Mesendoderm (in vitro differentiated cells): ENCODE measurements at regions not wholly inside any gene's neighbourhood (a gene's known extent, or its start where the extent isn't known, plus 50 kb on each side); places are given as distances from the start of the nearest gene placed in this dataset.

ENCODE experiments used
- DNase-seq: peaks from one replicate; pipeline ENCODE4 v3.0.0; 2013
- H2AK5ac ChIP-seq: 2 replicates; pipeline ENCODE4 v1.6.1; 2013; ENCODE audit warnings: low read length, inconsistent platforms
- H2BK120ac ChIP-seq: 2 replicates; pipeline ENCODE4 v1.6.1; 2013; ENCODE audit warnings: low read depth, mild to moderate bottlenecking, low read length, moderate library complexity, mixed read lengths
- H2BK15ac ChIP-seq: replicated peaks from 2 replicates; pipeline ENCODE4 v1.6.1; 2013; ENCODE audit warnings: low read depth, mild to moderate bottlenecking, moderate library complexity
- H2BK5ac ChIP-seq: 2 replicates; pipeline ENCODE4 v1.6.1; 2013; ENCODE audit warnings: low read length, inconsistent platforms
- H3K18ac ChIP-seq: 2 replicates; pipeline ENCODE4 v1.6.1; 2013; ENCODE audit warnings: mild to moderate bottlenecking, low read length, mixed read lengths
- H3K23ac ChIP-seq: one replicate; pipeline ENCODE4 v1.6.1; 2013; ENCODE audit warnings: low read length
- H3K27ac ChIP-seq: 2 replicates; pipeline ENCODE4 v1.5.1; 2013; ENCODE audit warnings: low read depth, mild to moderate bottlenecking, inconsistent platforms, low read length, moderate library complexity
- H3K27me3 ChIP-seq: 2 replicates; pipeline ENCODE4 v1.6.1; 2013; ENCODE audit warnings: low read length, control low read depth, mild to moderate bottlenecking, inconsistent platforms; ENCODE audit not compliant: insufficient read depth, poor library complexity
- H3K36me3 ChIP-seq: 2 replicates; pipeline ENCODE4 v1.6.1; 2013; ENCODE audit warnings: low read length, inconsistent platforms; ENCODE audit not compliant: control insufficient read depth, insufficient read depth
- H3K4ac ChIP-seq: one replicate; pipeline ENCODE4 v1.6.1; 2013; ENCODE audit warnings: low read depth, mild to moderate bottlenecking, low read length, moderate library complexity
- H3K4me1 ChIP-seq: 2 replicates; pipeline ENCODE4 v1.6.1; 2013; ENCODE audit warnings: low read depth, low read length, inconsistent platforms; ENCODE audit not compliant: control insufficient read depth
- H3K4me2 ChIP-seq: 2 replicates; pipeline ENCODE4 v1.6.1; 2013; ENCODE audit warnings: low read length
- H3K4me3 ChIP-seq: 2 replicates; pipeline ENCODE4 v1.5.1; 2013; ENCODE audit warnings: mild to moderate bottlenecking, low read length
- H3K56ac ChIP-seq: one replicate; pipeline ENCODE4 v1.6.1; 2013; ENCODE audit warnings: low read length
- H3K79me1 ChIP-seq: 2 replicates; pipeline ENCODE4 v1.6.1; 2013; ENCODE audit warnings: low read length, inconsistent platforms
- H3K79me2 ChIP-seq: 2 replicates; pipeline ENCODE4 v1.6.1; 2013; ENCODE audit warnings: mild to moderate bottlenecking, low read length; ENCODE audit not compliant: control insufficient read depth, insufficient read depth
- H3K9ac ChIP-seq: 2 replicates; pipeline ENCODE4 v1.6.1; 2013; ENCODE audit warnings: low read length, inconsistent platforms
- H4K5ac ChIP-seq: one replicate; pipeline ENCODE4 v1.6.1; 2013; ENCODE audit warnings: low read length
- H4K8ac ChIP-seq: one replicate; pipeline ENCODE4 v1.6.1; 2013; ENCODE audit warnings: low read depth, mild to moderate bottlenecking, control low read depth, low read length, moderate library complexity
- WGBS: extraction: QIAGEN DNeasy Blood & Tissue Kit; methylation state at CpG from one replicate; pipeline ENCODE4 v1.1.7; 2013; ENCODE audit warnings: low lambda C conversion rate, missing lambda C conversion rate; ENCODE audit not compliant: insufficient coverage; ENCODE audit errors: extremely low coverage; 5-methylcytosine and 5-hydroxymethylcytosine counted together

DNA sequence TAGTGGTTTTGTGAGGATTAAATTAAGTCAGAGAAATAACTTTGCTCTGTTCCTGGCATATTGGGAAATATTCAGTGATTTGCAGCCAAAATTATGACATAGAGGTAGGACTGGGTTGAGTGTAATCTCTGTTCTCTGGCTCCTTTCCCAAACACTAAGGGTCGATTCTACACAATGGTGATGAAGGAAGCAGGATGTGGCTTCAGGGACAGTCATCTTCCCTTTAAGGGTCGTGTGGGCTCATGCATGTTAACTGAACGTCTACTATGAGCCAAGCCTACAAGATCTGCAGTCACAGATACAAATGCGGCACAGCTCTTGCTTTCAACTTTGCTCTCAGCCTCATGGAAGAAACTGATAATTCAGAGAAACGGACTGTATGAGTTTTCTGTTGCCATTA lies 381.6 kb downstream of the VRK1 start:
- no peak for DNase-seq
- Histone ChIP-seq H3K4me1 (no peaks in the 10 kb centered on the region), H3K56ac (no peak overlapping the region), H3K18ac (no peak overlapping the region), H3K23ac (no peak overlapping the region), H3K27ac (no peak overlapping the region), H2BK15ac (no peak overlapping the region), H3K9ac (no peak overlapping the region), H4K5ac (no peak overlapping the region), H2AK5ac (no peak overlapping the region), H2BK5ac (no peak overlapping the region), H3K4ac (no peak overlapping the region), H3K4me2 (no peak overlapping the region), H2BK120ac (no peak overlapping the region), H4K8ac (no peak overlapping the region), H3K79me1 (no peaks in the 10 kb centered on the region), H3K36me3 (no peaks in the 10 kb centered on the region), H3K27me3 (no peaks in the 10 kb centered on the region), H3K4me3 (no peak overlapping the region), H3K79me2 (no peaks in the 10 kb centered on the region)
- WGBS: no CpG with 5 or more reads among the region's 5 CpGs

DNA sequence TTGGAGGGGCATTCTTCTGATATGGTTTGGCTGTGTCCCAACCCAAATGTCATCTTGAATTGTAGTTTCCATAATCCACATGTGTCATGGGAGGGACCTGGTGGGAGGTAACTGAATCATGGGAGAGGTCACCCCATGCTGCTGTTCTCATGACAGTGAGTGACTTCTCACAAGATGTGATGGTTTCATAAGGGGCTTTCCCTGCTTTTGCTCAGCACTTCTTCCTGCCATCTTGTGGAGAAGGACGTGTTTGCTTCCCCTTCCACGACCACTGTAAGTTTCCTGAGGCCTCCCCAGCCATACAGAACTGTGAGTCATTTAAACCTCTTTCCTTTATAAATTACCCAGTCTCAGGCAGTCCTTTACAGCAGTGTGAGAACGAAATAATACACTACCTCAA lies 382.4 kb downstream of the VRK1 start:
- Histone ChIP-seq H3K4me3 (no peak overlapping the region), H3K18ac (no peak overlapping the region), H3K27ac (no peak overlapping the region), H3K27me3 (no peaks in the 10 kb centered on the region), H2BK120ac (no peak overlapping the region), H3K56ac (no peak overlapping the region), H3K36me3 (no peaks in the 10 kb centered on the region), H3K23ac (no peak overlapping the region), H4K5ac (no peak overlapping the region), H2BK15ac (no peak overlapping the region), H3K4me1 (no peaks in the 10 kb centered on the region), H2BK5ac (no peak overlapping the region), H4K8ac (no peak overlapping the region), H3K79me1 (no peaks in the 10 kb centered on the region), H3K4me2 (no peak overlapping the region), H3K79me2 (no peaks in the 10 kb centered on the region), H3K9ac (no peak overlapping the region), H2AK5ac (no peak overlapping the region), H3K4ac (no peak overlapping the region)
- WGBS: no CpG with 5 or more reads among the region's 3 CpGs
- DNase-seq: peak; percentile 11

DNA sequence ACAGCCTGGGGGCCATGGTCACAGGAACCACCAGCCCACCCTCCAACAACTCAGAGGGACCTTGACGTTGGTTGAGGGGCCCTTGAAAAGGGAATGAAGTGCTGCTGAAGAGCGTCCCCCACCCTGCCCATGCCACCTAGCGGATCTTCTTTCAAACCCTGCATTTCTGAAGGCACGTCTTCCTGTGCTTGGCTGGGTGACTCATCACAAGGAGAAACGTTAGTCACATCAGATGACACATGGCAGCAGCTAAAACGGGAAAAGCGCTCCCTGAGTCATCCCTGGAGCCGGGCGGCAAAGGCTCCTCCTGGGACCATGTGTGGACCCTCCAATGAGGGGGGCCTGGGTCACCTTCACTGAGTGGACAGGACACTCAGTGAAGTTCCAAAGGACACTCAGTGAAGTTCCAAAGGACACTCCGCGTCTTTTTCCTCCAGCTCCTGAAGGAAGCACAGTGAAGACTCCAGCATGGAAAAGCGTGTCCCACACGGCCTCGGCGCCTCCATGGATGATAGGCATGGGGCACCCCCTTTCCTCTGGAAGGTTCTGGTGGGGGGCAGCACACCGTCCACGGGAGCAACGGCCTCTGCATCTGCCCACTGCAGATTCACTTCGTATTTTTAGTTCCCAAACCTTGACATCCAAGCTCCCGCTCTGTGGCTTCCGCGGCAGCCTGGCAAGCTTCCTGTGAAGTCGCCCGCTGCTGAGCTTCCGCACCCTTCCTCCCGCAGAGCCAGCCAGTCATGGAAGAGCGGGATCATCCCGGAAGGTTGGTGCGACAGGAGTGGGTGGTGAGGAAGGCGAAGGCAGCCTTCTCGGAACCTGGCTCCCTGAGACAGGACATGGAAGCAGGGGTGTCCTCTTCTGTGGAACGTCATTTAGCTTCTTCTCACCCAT lies 383.4 kb downstream of the VRK1 start:
- Histone ChIP-seq H2AK5ac (no peak overlapping the region), H3K4me1 (no peaks in the 10 kb centered on the region), H3K9ac (no peak overlapping the region), H2BK15ac (no peak overlapping the region), H4K8ac (no peak overlapping the region), H3K79me2 (no peaks in the 10 kb centered on the region), H3K27me3 (no peaks in the 10 kb centered on the region), H3K23ac (no peak overlapping the region), H3K4me2 (no peak overlapping the region), H3K79me1 (no peaks in the 10 kb centered on the region), H3K36me3 (no peaks in the 10 kb centered on the region), H3K18ac (no peak overlapping the region), H3K27ac (no peak overlapping the region), H3K4ac (no peak overlapping the region), H4K5ac (no peak overlapping the region), H3K4me3 (no peak overlapping the region), H2BK120ac (no peak overlapping the region), H3K56ac (no peak overlapping the region), H2BK5ac (no peak overlapping the region)
- WGBS: no CpG with 5 or more reads among the region's 32 CpGs
- peak; percentile 62 for DNase-seq

DNA sequence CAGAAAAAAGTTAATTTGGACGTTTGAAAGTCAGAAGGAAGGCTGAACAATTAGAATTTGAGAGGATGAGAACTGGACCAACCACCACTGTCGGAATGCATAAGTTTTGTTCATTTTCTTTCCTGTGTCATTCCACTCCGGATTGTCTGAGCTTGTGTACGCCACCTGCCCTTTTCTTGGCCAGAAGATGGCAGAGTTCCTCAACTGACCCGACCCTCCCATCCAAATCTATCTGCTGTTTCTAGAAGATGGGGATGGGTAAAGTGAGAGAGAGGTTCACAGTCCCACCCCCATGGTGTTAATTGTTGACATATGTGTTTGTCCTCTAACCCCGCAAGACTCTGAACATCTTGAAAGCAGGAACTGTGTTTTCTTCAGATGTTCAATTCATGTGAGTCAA lies 388.0 kb downstream of the VRK1 start:
- no CpG with 5 or more reads among the region's 6 CpGs for WGBS
- Histone ChIP-seq H3K4ac (no peak overlapping the region), H3K36me3 (no peaks in the 10 kb centered on the region), H3K79me1 (no peaks in the 10 kb centered on the region), H3K23ac (no peak overlapping the region), H3K79me2 (no peaks in the 10 kb centered on the region), H4K8ac (no peak overlapping the region), H3K18ac (no peak overlapping the region), H2AK5ac (no peak overlapping the region), H3K4me1 (no peaks in the 10 kb centered on the region), H2BK15ac (no peak overlapping the region), H3K4me3 (no peak overlapping the region), H3K27me3 (no peaks in the 10 kb centered on the region), H2BK120ac (no peak overlapping the region), H3K56ac (no peak overlapping the region), H3K9ac (no peak overlapping the region), H2BK5ac (no peak overlapping the region), H3K27ac (no peak overlapping the region), H4K5ac (no peak overlapping the region), H3K4me2 (no peak overlapping the region)
- peak; percentile 46 for DNase-seq

DNA sequence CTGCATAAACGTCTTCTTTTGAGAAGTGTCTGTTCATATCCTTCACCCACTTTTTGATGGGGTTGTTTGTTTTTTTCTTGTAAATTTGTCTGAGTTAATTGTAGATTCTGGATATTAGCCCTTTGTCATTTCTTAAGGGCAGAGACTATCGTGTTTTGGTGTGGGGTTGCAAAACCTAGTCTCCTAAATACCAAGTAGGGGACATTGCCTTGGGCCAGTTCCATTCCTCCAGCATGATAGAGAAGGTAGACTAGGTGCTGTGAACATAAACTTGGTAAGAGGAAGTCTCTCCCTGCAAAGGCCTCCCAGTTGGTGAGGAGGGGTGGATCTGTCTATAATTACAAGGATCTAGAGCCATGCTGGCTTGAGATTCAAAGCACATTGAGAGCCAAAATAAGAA lies 390.7 kb downstream of the VRK1 start:
- Histone ChIP-seq H4K8ac (no peak overlapping the region), H3K79me1 (no peaks in the 10 kb centered on the region), H2BK15ac (no peak overlapping the region), H3K27ac (no peak overlapping the region), H3K4me2 (no peak overlapping the region), H2AK5ac (no peak overlapping the region), H3K27me3 (no peaks in the 10 kb centered on the region), H3K4ac (no peak overlapping the region), H2BK120ac (no peak overlapping the region), H3K18ac (no peak overlapping the region), H3K4me1 (no peaks in the 10 kb centered on the region), H4K5ac (no peak overlapping the region), H2BK5ac (no peak overlapping the region), H3K23ac (no peak overlapping the region), H3K79me2 (no peaks in the 10 kb centered on the region), H3K56ac (no peak overlapping the region), H3K4me3 (no peak overlapping the region), H3K9ac (no peak overlapping the region), H3K36me3 (no peaks in the 10 kb centered on the region)
- DNase-seq: no peak
- WGBS: no CpG with 5 or more reads among the region's 2 CpGs

DNA sequence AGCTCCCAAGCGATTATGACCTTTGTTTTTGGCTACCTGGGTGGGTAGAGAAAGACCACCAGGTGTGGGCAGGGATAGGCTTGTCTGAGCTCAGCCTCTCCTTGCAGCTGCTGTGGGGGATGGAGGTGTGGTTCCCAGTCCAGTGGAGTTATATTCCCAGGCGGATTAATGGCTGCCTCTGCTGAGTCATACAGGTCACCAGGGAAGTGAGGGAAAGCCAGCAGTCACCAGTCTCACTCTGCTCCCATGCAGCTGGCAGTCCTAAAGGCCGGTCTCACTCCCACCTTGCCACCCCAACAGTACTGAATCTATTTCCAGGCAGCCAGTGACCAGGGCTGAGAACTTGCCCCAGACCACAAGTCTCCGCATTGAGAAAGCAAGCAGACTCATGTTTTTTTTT lies 399.2 kb downstream of the VRK1 start:
- H3K79me2 ChIP-seq: no peaks in the 10 kb centered on the region
- H2BK5ac ChIP-seq: no peak overlapping the region
- no peak overlapping the region for H3K56ac ChIP-seq
- no peak overlapping the region for H3K4ac ChIP-seq
- no peaks in the 10 kb centered on the region for H3K79me1 ChIP-seq
- H2BK15ac ChIP-seq: no peak overlapping the region
- WGBS: no CpG with 5 or more reads among the region's 4 CpGs
- no peak overlapping the region for H3K18ac ChIP-seq
- H3K27ac ChIP-seq: no peak overlapping the region
- no peak overlapping the region for H3K4me3 ChIP-seq
- H3K23ac ChIP-seq: no peak overlapping the region
- no peak overlapping the region for H4K5ac ChIP-seq
- no peak overlapping the region for H2AK5ac ChIP-seq
- no peak overlapping the region for H2BK120ac ChIP-seq
- no peaks in the 10 kb centered on the region for H3K27me3 ChIP-seq
- no peak overlapping the region for H4K8ac ChIP-seq
- no peak overlapping the region for H3K9ac ChIP-seq
- no peaks in the 10 kb centered on the region for H3K36me3 ChIP-seq
- H3K4me1 ChIP-seq: no peaks in the 10 kb centered on the region
- no peak for DNase-seq
- H3K4me2 ChIP-seq: no peak overlapping the region
